ENCODE measurements at regions not wholly inside any gene's neighbourhood (a gene's known extent, or its start where the extent isn't known, plus 50 kb on each side); places are given as distances from the start of the nearest gene placed in this dataset.

- no peak for DNase-seq
- Histone ChIP-seq H3K4me3 (no peak overlapping the region), H3K36me3 (no peaks in the 10 kb centered on the region), H3K27me3 (ENCODE audit: low read depth) (no peaks in the 10 kb centered on the region), H3K4me1 (peaks cover 15% of the 10 kb centered on the region), H3K9me3 (replicated peaks) (no peaks in the 10 kb centered on the region), H3K27ac (replicated peaks) (no peak overlapping the region)
- TF ChIP-seq, protein P1, sequence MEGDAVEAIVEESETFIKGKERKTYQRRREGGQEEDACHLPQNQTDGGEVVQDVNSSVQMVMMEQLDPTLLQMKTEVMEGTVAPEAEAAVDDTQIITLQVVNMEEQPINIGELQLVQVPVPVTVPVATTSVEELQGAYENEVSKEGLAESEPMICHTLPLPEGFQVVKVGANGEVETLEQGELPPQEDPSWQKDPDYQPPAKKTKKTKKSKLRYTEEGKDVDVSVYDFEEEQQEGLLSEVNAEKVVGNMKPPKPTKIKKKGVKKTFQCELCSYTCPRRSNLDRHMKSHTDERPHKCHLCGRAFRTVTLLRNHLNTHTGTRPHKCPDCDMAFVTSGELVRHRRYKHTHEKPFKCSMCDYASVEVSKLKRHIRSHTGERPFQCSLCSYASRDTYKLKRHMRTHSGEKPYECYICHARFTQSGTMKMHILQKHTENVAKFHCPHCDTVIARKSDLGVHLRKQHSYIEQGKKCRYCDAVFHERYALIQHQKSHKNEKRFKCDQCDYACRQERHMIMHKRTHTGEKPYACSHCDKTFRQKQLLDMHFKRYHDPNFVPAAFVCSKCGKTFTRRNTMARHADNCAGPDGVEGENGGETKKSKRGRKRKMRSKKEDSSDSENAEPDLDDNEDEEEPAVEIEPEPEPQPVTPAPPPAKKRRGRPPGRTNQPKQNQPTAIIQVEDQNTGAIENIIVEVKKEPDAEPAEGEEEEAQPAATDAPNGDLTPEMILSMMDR (IDR thresholded peaks at IDR 0.05; ENCODE audit: borderline replicate concordance) = no peak
- intact Hi-C loops (cut with micrococcal nuclease) = no loop called here
Measured at GRCh38 chr7:91329571-91329970, 65.3 kb downstream of the FZD1 start.

DNA sequence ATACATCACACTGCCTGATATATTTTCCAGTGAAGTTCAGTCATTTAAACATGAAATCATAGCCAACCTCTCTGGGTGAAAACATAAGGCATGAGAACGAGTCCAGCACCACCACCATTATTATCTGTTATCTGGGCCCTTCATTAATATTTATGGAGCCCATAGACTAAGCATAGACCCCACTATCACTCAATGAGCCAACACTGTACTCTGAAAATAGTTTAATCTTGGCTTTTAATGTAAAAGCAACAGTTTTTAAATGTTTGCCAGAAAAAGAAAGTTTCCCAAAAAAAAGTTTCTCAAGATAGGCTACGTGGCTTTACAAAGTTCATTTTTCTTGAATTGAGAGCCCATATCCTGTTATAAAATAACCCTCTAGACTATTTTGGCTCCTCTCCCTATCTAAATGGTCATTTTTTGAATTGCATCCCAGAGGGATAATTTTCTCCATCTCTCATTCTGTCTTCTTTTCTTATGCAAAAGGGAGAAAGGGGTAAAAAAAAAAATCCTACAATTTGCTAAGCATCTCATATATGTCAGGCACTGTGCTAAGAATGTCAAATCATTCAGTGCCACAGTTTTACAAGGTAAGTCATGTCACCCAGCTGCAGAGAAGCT is 66.1 kb downstream of the FZD1 start:
- H3K27me3 ChIP-seq (ENCODE audit: low read depth) = no peaks in the 10 kb centered on the region
- H3K27ac ChIP-seq (replicated peaks) = no peak overlapping the region
- peaks cover 15% of the 10 kb centered on the region for H3K4me1 ChIP-seq
- no peaks in the 10 kb centered on the region for H3K9me3 ChIP-seq (replicated peaks)
- no peaks in the 10 kb centered on the region for H3K36me3 ChIP-seq
- TF ChIP-seq, protein P1 (IDR thresholded peaks at IDR 0.05; ENCODE audit: borderline replicate concordance) = no peak
- intact Hi-C loops (cut with micrococcal nuclease) = no loop called here
- no peak for DNase-seq
- no peak overlapping the region for H3K4me3 ChIP-seq

DNA sequence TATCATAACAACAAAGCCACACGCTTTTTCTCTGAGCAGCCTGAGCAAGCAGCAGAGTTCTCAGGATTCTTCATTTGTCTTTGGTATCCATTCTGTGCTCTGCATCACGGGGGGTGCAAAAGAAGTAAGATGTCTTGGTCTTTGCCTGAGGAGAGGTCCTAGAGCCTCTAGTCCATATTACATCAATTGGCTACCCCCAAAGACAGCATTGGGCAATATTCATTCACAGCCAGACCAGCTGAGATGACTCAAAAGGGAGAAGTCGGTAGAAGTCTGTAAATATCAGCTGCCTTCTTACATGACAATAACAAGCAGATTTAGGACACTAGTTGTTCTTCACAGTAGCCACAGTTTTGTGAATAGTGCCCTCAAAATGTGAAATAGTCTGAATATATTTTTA is 66.6 kb downstream of the FZD1 start:
- peaks cover 11% of the 10 kb centered on the region for H3K4me1 ChIP-seq
- intact Hi-C loops (cut with micrococcal nuclease) = no loop called here
- no peaks in the 10 kb centered on the region for H3K27me3 ChIP-seq (ENCODE audit: low read depth)
- H3K36me3 ChIP-seq = no peaks in the 10 kb centered on the region
- no peak for DNase-seq
- H3K9me3 ChIP-seq (replicated peaks) = no peaks in the 10 kb centered on the region
- H3K27ac ChIP-seq (replicated peaks) = no peak overlapping the region
- TF ChIP-seq, protein P1 (IDR thresholded peaks at IDR 0.05; ENCODE audit: borderline replicate concordance) = no peak
- H3K4me3 ChIP-seq = no peak overlapping the region

DNA sequence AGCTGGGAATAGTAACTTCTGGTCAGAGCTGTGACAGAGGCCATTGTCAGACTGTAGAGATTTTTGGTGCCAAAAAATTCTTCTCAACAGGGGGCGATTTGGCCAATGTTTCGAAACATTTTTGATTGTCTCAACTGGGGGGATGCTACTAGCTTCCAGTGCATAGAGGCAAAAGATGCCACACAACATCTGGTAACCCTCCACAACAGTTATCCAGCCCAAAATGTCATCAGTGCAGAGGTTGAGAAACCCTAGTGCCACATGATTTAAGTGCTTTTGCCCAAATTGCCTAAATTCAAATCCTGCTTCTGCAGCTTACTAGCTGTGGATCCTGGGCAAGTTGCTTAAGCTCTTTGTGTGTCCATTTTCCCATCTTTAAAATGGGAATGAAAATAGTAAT is 71.9 kb downstream of the FZD1 start:
- H3K27me3 ChIP-seq (ENCODE audit: low read depth) = no peaks in the 10 kb centered on the region
- intact Hi-C loops (cut with micrococcal nuclease) = no loop called here
- H3K4me1 ChIP-seq = no peaks in the 10 kb centered on the region

DNA sequence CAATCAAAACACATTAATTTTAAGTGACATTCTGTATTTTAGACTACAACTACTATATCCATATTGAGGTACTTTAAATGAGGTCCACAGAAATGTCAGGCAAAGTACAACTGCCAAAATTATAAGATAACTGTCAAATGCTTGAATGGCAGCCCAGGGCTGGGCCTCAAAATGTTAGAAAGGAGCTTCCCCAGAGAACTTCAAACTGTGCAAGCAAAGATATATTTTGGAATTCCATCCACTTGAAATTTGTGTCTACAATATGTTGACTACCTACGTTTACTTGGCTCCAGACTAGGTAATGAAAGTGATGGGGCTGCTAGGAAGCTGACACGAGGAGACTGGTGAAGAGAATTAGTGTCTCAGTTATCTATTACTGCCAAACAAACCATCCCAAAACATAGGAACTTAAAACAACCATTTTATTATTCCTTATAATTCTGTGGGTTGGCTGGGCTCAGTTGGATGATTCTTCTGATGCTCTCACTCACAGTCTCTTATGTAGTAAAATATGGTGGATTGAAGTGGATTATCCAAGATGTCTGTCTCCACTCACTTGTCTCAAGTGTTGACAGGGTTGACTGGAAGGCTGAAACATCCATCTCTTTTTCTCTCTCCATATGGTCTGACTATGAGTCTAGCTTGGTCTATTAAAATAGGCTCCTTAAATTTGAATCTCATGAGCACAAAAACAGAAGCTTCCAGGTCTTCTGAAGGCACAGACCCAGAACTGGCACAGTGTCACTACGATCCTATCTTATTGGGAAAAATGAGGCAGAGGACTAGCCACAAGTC is 74.2 kb downstream of the FZD1 start:
- DNase-seq = no peak
- H3K27me3 ChIP-seq (ENCODE audit: low read depth) = no peaks in the 10 kb centered on the region
- intact Hi-C loops (cut with micrococcal nuclease) = no loop called here
- H3K9me3 ChIP-seq (replicated peaks) = no peaks in the 10 kb centered on the region
- TF ChIP-seq, protein P1 (IDR thresholded peaks at IDR 0.05; ENCODE audit: borderline replicate concordance) = no peak
- peaks cover 9% of the 10 kb centered on the region for H3K4me1 ChIP-seq
- no peaks in the 10 kb centered on the region for H3K36me3 ChIP-seq
- H3K4me3 ChIP-seq = no peak overlapping the region
- H3K27ac ChIP-seq (replicated peaks) = no peak overlapping the region

More for the DNA sequence above, 71.9 kb downstream of the FZD1 start:
- Histone ChIP-seq H3K27ac (replicated peaks) (no peak overlapping the region), H3K36me3 (no peaks in the 10 kb centered on the region), H3K4me3 (no peak overlapping the region), H3K9me3 (replicated peaks) (no peaks in the 10 kb centered on the region)
- TF ChIP-seq, protein P1 (IDR thresholded peaks at IDR 0.05; ENCODE audit: borderline replicate concordance) = no peak
- DNase-seq = no peak
